Right lobe of liver (tissue), 4 donors: ENCODE measurements at regions not wholly inside any gene's neighbourhood (a gene's known extent, or its start where the extent isn't known, plus 50 kb on each side); places are given as distances from the start of the nearest gene placed in this dataset.
"Not testable (repeated sequence)": the region's sequence is repeated elsewhere in the genome, so short reads cannot be mapped to it uniquely, and the experiment has no call there.

Source experiments
- POLR2A ChIP-seq: fragments of 450-650 bp; IDR thresholded peaks from one replicate; pipeline ENCODE4 v1.6.1; 2017; ENCODE audit warnings: antibody characterized with exemption, mild to moderate bottlenecking
- TF ChIP-seq, protein P1 (sequence below), 4 donors: fragments of 200-600 bp in 3 of 4; fragments of 450-650 bp in 1 of 4; IDR thresholded peaks; one replicate each; pipeline versions ENCODE4 v1.5.1 to v1.8.0; 2016 to 2022; ENCODE audit warnings: antibody characterized with exemption in 4 of 4, mild to moderate bottlenecking in 2 of 4
- donor health status: DM: no; HTN: no; CAD: no.
- donor health status: DM: no; HTN: no; CAD: no.
- donor health status: DM: no; HTN: yes; CAD: no.

DNA sequence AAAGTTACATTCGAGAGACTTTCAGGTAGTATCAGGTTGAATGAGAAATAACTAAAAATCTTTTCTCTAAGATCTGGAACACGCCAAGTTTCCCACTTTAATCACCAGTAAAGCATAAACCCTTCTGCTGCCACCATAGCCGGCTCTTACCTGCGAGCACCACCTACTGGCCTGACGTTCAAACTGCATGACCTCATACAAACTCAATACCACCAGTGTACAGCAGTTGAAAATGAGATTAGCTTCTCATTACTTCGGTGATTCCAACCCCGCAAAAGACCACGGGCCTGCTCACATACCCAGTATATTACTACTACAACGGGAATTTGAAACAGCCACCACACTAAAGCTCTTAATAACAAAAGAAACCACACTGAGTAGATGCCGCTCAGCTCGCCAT is 1191.2 kb downstream of the TMEM121 start:
- not testable (repeated sequence) for TF ChIP-seq POLR2A
- TF ChIP-seq, protein P1, sequence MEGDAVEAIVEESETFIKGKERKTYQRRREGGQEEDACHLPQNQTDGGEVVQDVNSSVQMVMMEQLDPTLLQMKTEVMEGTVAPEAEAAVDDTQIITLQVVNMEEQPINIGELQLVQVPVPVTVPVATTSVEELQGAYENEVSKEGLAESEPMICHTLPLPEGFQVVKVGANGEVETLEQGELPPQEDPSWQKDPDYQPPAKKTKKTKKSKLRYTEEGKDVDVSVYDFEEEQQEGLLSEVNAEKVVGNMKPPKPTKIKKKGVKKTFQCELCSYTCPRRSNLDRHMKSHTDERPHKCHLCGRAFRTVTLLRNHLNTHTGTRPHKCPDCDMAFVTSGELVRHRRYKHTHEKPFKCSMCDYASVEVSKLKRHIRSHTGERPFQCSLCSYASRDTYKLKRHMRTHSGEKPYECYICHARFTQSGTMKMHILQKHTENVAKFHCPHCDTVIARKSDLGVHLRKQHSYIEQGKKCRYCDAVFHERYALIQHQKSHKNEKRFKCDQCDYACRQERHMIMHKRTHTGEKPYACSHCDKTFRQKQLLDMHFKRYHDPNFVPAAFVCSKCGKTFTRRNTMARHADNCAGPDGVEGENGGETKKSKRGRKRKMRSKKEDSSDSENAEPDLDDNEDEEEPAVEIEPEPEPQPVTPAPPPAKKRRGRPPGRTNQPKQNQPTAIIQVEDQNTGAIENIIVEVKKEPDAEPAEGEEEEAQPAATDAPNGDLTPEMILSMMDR (IDR thresholded peaks at IDR 0.05), result peak in 2 of 4 donors; percentile 18 to 31
